Astrocyte (in vitro differentiated cells and primary cell): ENCODE measurements at regions not wholly inside any gene's neighbourhood (a gene's known extent, or its start where the extent isn't known, plus 50 kb on each side); places are given as distances from the start of the nearest gene placed in this dataset.
A peak's percentile ranks its signal among the peaks of the same experiment; 100 is the strongest.

Source experiments
- DNase-seq: peaks from one replicate; pipeline ENCODE4 v3.0.0-alpha.2; 2010; ENCODE audit warnings: low read depth
- FAIRE-seq: peaks from 2 replicates; lab custom pipeline; 2011; peaks lifted over from hg19 to GRCh38; lab: Jason Lieb, UNC
- H2AFZ ChIP-seq: 2 replicates; pipeline ENCODE4 v1.6.0; 2012; ENCODE audit warnings: low read depth, low read length, inconsistent platforms
- H3K27ac ChIP-seq: 2 replicates; pipeline ENCODE4 v1.5.1; 2011; ENCODE audit warnings: low read depth, low read length, inconsistent platforms
- H3K27me3 ChIP-seq: 2 replicates; pipeline ENCODE4 v1.6.0; 2011; ENCODE audit warnings: low read length, inconsistent platforms; ENCODE audit not compliant: insufficient read depth
- H3K36me3 ChIP-seq: 2 replicates; pipeline ENCODE4 v1.5.1; 2011; ENCODE audit warnings: low read length, inconsistent platforms; ENCODE audit not compliant: insufficient read depth
- H3K4me1 ChIP-seq: 2 replicates; pipeline ENCODE4 v1.5.1; 2011; ENCODE audit warnings: low read length, inconsistent platforms; ENCODE audit not compliant: insufficient read depth
- H3K4me2 ChIP-seq: 2 replicates; pipeline ENCODE4 v1.6.0; 2012; ENCODE audit warnings: low read length, inconsistent platforms
- H3K4me3 ChIP-seq: 2 replicates; pipeline ENCODE4 v1.5.1; 2011; ENCODE audit warnings: low read depth, mild to moderate bottlenecking, low read length, inconsistent platforms; ENCODE audit not compliant: insufficient read depth
- H3K79me2 ChIP-seq: 2 replicates; pipeline ENCODE4 v1.6.0; 2012; ENCODE audit warnings: mild to moderate bottlenecking, low read length, inconsistent platforms; ENCODE audit not compliant: insufficient read depth
- H3K9ac ChIP-seq: 2 replicates; pipeline ENCODE4 v1.6.0; 2012; ENCODE audit warnings: mild to moderate bottlenecking, low read length, inconsistent platforms
- H3K9me3 ChIP-seq: 2 replicates; pipeline ENCODE4 v1.5.1; 2012; ENCODE audit warnings: low read depth, mild to moderate bottlenecking, low read length, inconsistent platforms; ENCODE audit not compliant: insufficient read depth
- H4K20me1 ChIP-seq: 2 replicates; pipeline ENCODE4 v1.6.0; 2012; ENCODE audit warnings: low read length, inconsistent platforms; ENCODE audit not compliant: insufficient read depth
- H3K27ac Mint-ChIP-seq: one replicate; pipeline ENCODE4 v1.8.0; 2021; ENCODE audit warnings: mild to moderate bottlenecking, mixed read lengths; ENCODE audit not compliant: unreplicated experiment
- H3K27me3 Mint-ChIP-seq: one replicate; pipeline ENCODE4 v1.8.0; 2021; ENCODE audit warnings: low read depth, mixed read lengths; ENCODE audit not compliant: unreplicated experiment
- H3K36me3 Mint-ChIP-seq: one replicate; pipeline ENCODE4 v1.8.0; 2021; ENCODE audit warnings: low read depth, mixed read lengths; ENCODE audit not compliant: unreplicated experiment
- H3K4me1 Mint-ChIP-seq: one replicate; pipeline ENCODE4 v1.8.0; 2021; ENCODE audit warnings: low read depth, mixed read lengths; ENCODE audit not compliant: unreplicated experiment
- H3K4me3 Mint-ChIP-seq: one replicate; pipeline ENCODE4 v1.8.0; 2021; ENCODE audit warnings: mild to moderate bottlenecking, moderate library complexity, mixed read lengths; ENCODE audit not compliant: unreplicated experiment
- H3K9me3 Mint-ChIP-seq: one replicate; pipeline ENCODE4 v1.8.0; 2021; ENCODE audit warnings: mild to moderate bottlenecking, mixed read lengths; ENCODE audit not compliant: unreplicated experiment
- CTCF ChIP-seq: IDR thresholded peaks from 2 replicates; pipeline ENCODE4 v1.5.1; 2011; ENCODE audit warnings: low read depth, mild to moderate bottlenecking, inconsistent platforms, low read length, moderate library complexity; ENCODE audit not compliant: insufficient read depth
- EZH2 ChIP-seq: IDR thresholded peaks from 2 replicates; pipeline ENCODE4 v1.6.1; 2012; ENCODE audit warnings: mild to moderate bottlenecking, low read length, inconsistent platforms; ENCODE audit not compliant: insufficient read depth

GRCh38 chr10:44132361-44133289 is 252.3 kb downstream of the CXCL12 start:
- TF ChIP-seq EZH2 = no peak
- no peak for TF ChIP-seq CTCF
- DNase-seq = no peak
- no peaks in the 10 kb centered on the region for H3K4me1 ChIP-seq
- H3K4me3 ChIP-seq = no peak overlapping the region
- no peak overlapping the region for H3K27ac ChIP-seq
- H3K27me3 ChIP-seq = no peaks in the 10 kb centered on the region
- no peak overlapping the region for H3K4me2 ChIP-seq
- no peaks in the 10 kb centered on the region for H4K20me1 ChIP-seq
- Mint-ChIP-seq H3K36me3 (no peaks in the 10 kb centered on the region), H3K9me3 (peaks cover 3% of the 10 kb centered on the region), H3K27ac (no peak overlapping the region), H3K4me3 (no peak overlapping the region), H3K27me3 (peaks cover 10% of the 10 kb centered on the region), H3K4me1 (no peaks in the 10 kb centered on the region)
- H3K79me2 ChIP-seq = no peaks in the 10 kb centered on the region
- no peaks in the 10 kb centered on the region for H3K36me3 ChIP-seq
- no peaks in the 10 kb centered on the region for H3K9me3 ChIP-seq
- H3K9ac ChIP-seq = no peak overlapping the region
- H2AFZ ChIP-seq = no peak overlapping the region
- FAIRE-seq = no peak

- H2AFZ ChIP-seq = no peak overlapping the region
- Mint-ChIP-seq H3K36me3 (no peaks in the 10 kb centered on the region), H3K27ac (peak overlapping the region; percentile 93), H3K9me3 (peaks cover 6% of the 10 kb centered on the region), H3K27me3 (peaks cover 6% of the 10 kb centered on the region), H3K4me1 (peaks cover 12% of the 10 kb centered on the region), H3K4me3 (no peak overlapping the region)
- H4K20me1 ChIP-seq = no peaks in the 10 kb centered on the region
- H3K4me1 ChIP-seq = no peaks in the 10 kb centered on the region
- H3K4me2 ChIP-seq = no peak overlapping the region
- H3K9ac ChIP-seq = no peak overlapping the region
- no peak for DNase-seq
- no peak for TF ChIP-seq CTCF
- TF ChIP-seq EZH2 = no peak
- H3K27ac ChIP-seq = no peak overlapping the region
- no peaks in the 10 kb centered on the region for H3K79me2 ChIP-seq
- H3K36me3 ChIP-seq = no peaks in the 10 kb centered on the region
- H3K4me3 ChIP-seq = no peak overlapping the region
- H3K27me3 ChIP-seq = no peaks in the 10 kb centered on the region
- FAIRE-seq = peak; percentile 76
- no peaks in the 10 kb centered on the region for H3K9me3 ChIP-seq
Observed at GRCh38 chr10:44126291-44126717, 258.6 kb downstream of the CXCL12 start.

GRCh38 chr10:44125879-44126278 is 259.0 kb downstream of the CXCL12 start:
- Mint-ChIP-seq H3K36me3 (no peaks in the 10 kb centered on the region), H3K27ac (peak overlapping the region; percentile 93), H3K9me3 (peaks cover 6% of the 10 kb centered on the region), H3K27me3 (peaks cover 6% of the 10 kb centered on the region), H3K4me1 (peaks cover 12% of the 10 kb centered on the region), H3K4me3 (no peak overlapping the region)
- Histone ChIP-seq H3K36me3 (no peaks in the 10 kb centered on the region), H3K79me2 (no peaks in the 10 kb centered on the region), H3K4me2 (no peak overlapping the region), H2AFZ (no peak overlapping the region), H3K9me3 (no peaks in the 10 kb centered on the region), H4K20me1 (no peaks in the 10 kb centered on the region), H3K9ac (no peak overlapping the region), H3K4me3 (no peak overlapping the region), H3K4me1 (no peaks in the 10 kb centered on the region), H3K27ac (no peak overlapping the region), H3K27me3 (no peaks in the 10 kb centered on the region)
- no peak for TF ChIP-seq CTCF
- no peak for TF ChIP-seq EZH2
- DNase-seq (peak; percentile 85), FAIRE-seq (no peak)
